IPS DF 4.7 (cell line): ENCODE measurements at regions not wholly inside any gene's neighbourhood (a gene's known extent, or its start where the extent isn't known, plus 50 kb on each side); places are given as distances from the start of the nearest gene placed in this dataset.
A peak's percentile ranks its signal among the peaks of the same experiment; 100 is the strongest.

Source experiments
- DNase-seq: peaks from one replicate; pipeline ENCODE4 v3.0.0-alpha.2; 2013; ENCODE audit warnings: low spot score; ENCODE audit errors: extremely low read depth

GRCh38 chr18:39841482-39842365, 2113.3 kb upstream of the PIK3C3 start:
- peak; percentile 46 for DNase-seq

GRCh38 chr18:39840856-39841481, 2114.1 kb upstream of the PIK3C3 start:
- DNase-seq: no peak

- no peak for DNase-seq
Observed at GRCh38 chr18:39840406-39840805, 2114.6 kb upstream of the PIK3C3 start.

GRCh38 chr18:39839782-39840181, 2115.3 kb upstream of the PIK3C3 start:
- no peak for DNase-seq

DNA sequence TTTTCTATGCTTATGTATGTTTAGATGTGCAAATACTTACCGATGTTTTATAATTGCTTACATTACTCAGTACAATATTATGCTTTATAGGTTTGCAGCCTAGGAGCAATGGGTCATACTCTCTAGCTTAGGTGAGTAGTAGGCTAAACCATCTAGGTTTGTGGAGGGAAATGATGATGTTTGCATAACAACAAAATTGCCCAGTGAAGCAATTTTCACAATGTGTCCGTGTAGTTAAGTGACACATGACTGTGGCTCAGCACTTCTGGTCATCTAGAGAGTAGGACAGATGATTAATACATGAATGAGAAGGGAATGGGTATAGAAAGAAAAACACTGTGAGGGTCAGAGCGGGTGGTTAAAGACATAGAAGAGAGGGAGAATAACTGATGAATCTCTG, 2116.2 kb upstream of the PIK3C3 start:
- DNase-seq: no peak

DNA sequence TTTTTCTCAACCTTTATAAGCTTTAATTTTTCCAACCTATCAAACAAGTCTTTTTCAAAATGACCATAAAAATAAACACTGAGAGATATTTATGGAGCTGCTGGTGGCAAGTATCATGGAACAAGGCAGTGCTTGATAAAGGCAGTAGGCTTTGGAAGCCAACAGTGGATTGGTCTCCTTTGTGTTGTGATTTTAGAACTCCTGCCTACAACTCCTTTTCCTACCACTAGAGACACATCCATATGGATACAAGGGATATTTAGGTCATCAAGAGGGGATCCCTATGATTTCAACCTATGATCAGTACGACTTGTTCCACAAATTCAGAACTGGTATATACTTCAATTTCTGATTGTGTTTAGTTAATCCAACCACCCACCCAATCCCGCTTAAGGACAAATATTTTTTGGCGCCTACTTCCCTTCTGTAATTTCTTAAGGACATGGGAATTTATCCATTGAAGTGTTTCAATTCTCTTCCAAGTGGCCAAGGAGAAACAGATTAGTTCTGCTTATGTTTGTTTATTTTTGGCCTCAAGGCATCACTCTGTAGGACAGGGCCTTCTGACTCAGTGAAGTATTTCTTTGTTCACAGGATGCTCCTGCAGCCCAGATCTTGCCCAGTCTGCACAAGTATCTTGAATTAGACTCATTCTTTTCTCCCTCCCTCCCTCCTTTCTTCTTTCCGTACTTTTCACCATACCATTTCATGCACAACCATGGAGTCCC, 2119.6 kb upstream of the PIK3C3 start:
- DNase-seq: no peak

- no peak for DNase-seq
Observed at GRCh38 chr18:39834636-39835035, 2120.4 kb upstream of the PIK3C3 start.

- DNase-seq: no peak
Observed at GRCh38 chr18:39825485-39826150, 2129.4 kb upstream of the PIK3C3 start.

DNA sequence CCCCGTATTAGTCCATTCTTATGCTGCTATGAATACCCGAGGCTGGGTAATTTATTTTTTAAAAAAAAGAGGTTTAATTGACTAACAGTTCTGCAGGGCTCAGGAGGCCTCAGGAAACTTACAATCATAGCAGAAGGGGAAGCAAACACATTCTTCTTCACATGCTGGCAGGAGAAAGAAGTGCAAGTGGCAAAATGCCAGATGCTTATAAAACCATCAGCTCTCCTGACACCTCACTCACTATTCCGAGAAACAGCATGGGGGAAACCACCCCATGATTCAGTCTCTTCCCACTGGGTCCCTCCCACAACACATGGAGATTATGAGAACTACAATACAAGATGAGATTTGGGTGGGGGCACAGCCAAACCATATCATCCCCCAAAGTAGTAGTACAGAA, 2148.5 kb upstream of the PIK3C3 start:
- DNase-seq: no peak

- no peak for DNase-seq
Observed at GRCh38 chr18:39805218-39805617, 2149.8 kb upstream of the PIK3C3 start.

- no peak for DNase-seq
Observed at GRCh38 chr18:39802648-39803229, 2152.3 kb upstream of the PIK3C3 start.

- DNase-seq: no peak
Observed at GRCh38 chr18:39801848-39802247, 2153.2 kb upstream of the PIK3C3 start.

- DNase-seq: no peak
Observed at GRCh38 chr18:39801010-39801409, 2154.0 kb upstream of the PIK3C3 start.

DNA sequence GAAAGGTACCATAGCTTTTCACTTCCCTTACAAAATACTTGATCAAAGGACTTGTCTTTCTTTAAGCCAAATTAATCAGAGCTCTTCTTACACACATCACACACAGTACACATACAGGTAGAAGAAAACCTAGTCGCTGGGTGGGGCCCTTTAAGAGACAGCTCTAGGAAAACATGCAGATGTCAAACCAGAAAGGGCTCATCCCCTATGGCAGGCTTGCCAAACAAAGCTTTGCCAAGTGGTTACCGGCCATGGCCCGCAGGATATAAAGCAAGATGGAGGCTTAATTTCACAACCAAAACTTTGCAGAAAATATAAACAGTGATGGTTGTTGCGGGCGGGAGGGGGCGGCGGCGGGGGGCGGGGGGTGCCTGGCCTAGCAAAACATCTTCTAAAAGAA, 2156.0 kb upstream of the PIK3C3 start:
- no peak for DNase-seq

GRCh38 chr18:39796393-39796792, 2158.6 kb upstream of the PIK3C3 start:
- no peak for DNase-seq

- no peak for DNase-seq
Observed at GRCh38 chr18:39795350-39795749, 2159.7 kb upstream of the PIK3C3 start.

GRCh38 chr18:39793609-39794008, 2161.4 kb upstream of the PIK3C3 start:
- DNase-seq: no peak

GRCh38 chr18:39788383-39788782, 2166.7 kb upstream of the PIK3C3 start:
- DNase-seq: no peak

GRCh38 chr18:39786477-39786876, 2168.6 kb upstream of the PIK3C3 start:
- no peak for DNase-seq

GRCh38 chr18:39784541-39784940, 2170.5 kb upstream of the PIK3C3 start:
- DNase-seq: no peak

DNA sequence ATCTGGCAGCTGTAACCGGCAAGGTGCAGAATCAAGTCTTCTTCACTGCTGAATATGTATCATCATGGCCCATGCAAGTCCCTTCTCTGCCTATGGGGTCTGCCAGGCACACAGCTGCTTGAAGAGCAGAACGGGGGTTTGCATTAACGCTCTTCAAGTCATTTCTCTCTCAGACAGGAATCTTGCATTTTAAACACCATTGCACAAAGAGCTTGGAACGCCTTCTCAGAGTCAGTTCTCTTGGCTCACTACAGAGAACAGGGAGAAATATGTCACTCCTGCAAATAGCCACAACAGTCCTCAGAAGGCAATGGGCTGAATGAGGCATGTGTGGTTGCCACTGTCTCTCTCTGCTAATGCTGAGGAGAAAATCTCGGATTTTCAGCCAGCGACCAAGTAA, 2173.5 kb upstream of the PIK3C3 start:
- DNase-seq: no peak
